Heart left ventricle (tissue), 13 donors: ENCODE measurements at regions not wholly inside any gene's neighbourhood (a gene's known extent, or its start where the extent isn't known, plus 50 kb on each side); places are given as distances from the start of the nearest gene placed in this dataset.

Experiments used
- POLR2A ChIP-seq, 2 donors: fragments of 450-650 bp; IDR thresholded peaks; one replicate each; pipeline ENCODE4 v1.6.1; 2017; ENCODE audit warnings: antibody characterized with exemption in 2 of 2, mild to moderate bottlenecking in 2 of 2, moderate library complexity in 2 of 2
- TF ChIP-seq, protein P1 (sequence below), 12 donors: fragments of 200-600 bp; sonication (generic) in 4 of 12; IDR thresholded peaks; one replicate each; pipeline versions ENCODE4 v1.5.0 to v1.8.0; 2018 to 2022; ENCODE audit warnings: antibody characterized with exemption in 12 of 12, mild to moderate bottlenecking in 5 of 12
- donor health status: ischemic (EF 13 %, LVEDD 7.1; RV severe dilation, severe dysfunction).
- donor health status: DM: no; HTN: yes; CAD: no.
- donor health status: DM: no; HTN: no; CAD: no.
- donor health status: ischemic (EF 25% LVEDD 6.9; RV normal size, moderate dysfunction).
- donor health status: ischemic (EF 25% LVEDD 5.7; RV mildly dilated, moderate dysfunction).
- donor health status: ischemic (EF 35%, LVEDD 5.7; RV mildly dilated, moderate dysfunction).
- donor health status: nonischemic (EF 11% LVEDD 7.7; RV severe dilation, severe dysfunction).
- donor health status: DM: yes; HTN: yes; CAD: no.
- donor health status: PGD.
- donor health status: ischemic (EF 29% LVEDD 5.4; RV normal size, mild dysfunction).
- donor health status: nonischemic (EF 23%, LVEDD 6.1; RV moderate dilation, normal function).

DNA sequence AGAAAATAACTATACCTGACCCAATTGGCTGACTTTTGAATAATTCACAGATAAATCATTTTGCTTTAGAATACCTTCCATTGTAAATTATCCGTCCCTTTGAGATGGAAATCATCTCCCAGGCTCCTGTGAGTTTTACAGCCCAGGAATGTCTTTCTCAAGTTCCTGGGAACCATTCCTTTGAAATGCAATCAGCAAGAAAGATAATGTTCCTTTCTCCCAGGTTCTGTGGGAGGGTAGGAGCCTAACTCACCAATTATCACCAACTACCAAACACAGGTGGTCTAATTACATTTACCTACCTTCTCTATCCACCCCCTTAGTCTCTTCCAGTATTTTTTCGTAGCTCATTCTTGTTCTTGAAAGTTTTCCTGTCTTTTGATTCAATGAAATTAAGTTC is 1016.0 kb downstream of the SOCS6 start:
- TF ChIP-seq, protein P1, sequence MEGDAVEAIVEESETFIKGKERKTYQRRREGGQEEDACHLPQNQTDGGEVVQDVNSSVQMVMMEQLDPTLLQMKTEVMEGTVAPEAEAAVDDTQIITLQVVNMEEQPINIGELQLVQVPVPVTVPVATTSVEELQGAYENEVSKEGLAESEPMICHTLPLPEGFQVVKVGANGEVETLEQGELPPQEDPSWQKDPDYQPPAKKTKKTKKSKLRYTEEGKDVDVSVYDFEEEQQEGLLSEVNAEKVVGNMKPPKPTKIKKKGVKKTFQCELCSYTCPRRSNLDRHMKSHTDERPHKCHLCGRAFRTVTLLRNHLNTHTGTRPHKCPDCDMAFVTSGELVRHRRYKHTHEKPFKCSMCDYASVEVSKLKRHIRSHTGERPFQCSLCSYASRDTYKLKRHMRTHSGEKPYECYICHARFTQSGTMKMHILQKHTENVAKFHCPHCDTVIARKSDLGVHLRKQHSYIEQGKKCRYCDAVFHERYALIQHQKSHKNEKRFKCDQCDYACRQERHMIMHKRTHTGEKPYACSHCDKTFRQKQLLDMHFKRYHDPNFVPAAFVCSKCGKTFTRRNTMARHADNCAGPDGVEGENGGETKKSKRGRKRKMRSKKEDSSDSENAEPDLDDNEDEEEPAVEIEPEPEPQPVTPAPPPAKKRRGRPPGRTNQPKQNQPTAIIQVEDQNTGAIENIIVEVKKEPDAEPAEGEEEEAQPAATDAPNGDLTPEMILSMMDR (IDR thresholded peaks at IDR 0.05), result no peak
- no peak for TF ChIP-seq POLR2A (IDR thresholded peaks at IDR 0.05)
